22Rv1 (cell line): ENCODE measurements at regions not wholly inside any gene's neighbourhood (a gene's known extent, or its start where the extent isn't known, plus 50 kb on each side); places are given as distances from the start of the nearest gene placed in this dataset.

Source experiments
- H3K27ac ChIP-seq: fragments of 450-650 bp; 2 replicates; pipeline ENCODE4 v1.5.1; 2017
- ZFX ChIP-seq: fragments of 450-650 bp; IDR thresholded peaks from 2 replicates; pipeline ENCODE4 v1.6.1; 2017; ENCODE audit warnings: antibody characterized with exemption, borderline replicate concordance
- TF ChIP-seq, protein P1 (sequence below): fragments of 450-650 bp; IDR thresholded peaks from 2 replicates; pipeline ENCODE4 v1.5.1; 2017; ENCODE audit warnings: mild to moderate bottlenecking

GRCh38 chr7:46201961-46202360, 280.9 kb upstream of the IGFBP3 start:
- TF ChIP-seq, protein P1, sequence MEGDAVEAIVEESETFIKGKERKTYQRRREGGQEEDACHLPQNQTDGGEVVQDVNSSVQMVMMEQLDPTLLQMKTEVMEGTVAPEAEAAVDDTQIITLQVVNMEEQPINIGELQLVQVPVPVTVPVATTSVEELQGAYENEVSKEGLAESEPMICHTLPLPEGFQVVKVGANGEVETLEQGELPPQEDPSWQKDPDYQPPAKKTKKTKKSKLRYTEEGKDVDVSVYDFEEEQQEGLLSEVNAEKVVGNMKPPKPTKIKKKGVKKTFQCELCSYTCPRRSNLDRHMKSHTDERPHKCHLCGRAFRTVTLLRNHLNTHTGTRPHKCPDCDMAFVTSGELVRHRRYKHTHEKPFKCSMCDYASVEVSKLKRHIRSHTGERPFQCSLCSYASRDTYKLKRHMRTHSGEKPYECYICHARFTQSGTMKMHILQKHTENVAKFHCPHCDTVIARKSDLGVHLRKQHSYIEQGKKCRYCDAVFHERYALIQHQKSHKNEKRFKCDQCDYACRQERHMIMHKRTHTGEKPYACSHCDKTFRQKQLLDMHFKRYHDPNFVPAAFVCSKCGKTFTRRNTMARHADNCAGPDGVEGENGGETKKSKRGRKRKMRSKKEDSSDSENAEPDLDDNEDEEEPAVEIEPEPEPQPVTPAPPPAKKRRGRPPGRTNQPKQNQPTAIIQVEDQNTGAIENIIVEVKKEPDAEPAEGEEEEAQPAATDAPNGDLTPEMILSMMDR, result no peak
- TF ChIP-seq ZFX, result no peak
- no peak overlapping the region for H3K27ac ChIP-seq

- no peak for TF ChIP-seq ZFX
- TF ChIP-seq, protein P1, result no peak
- no peak overlapping the region for H3K27ac ChIP-seq
These were observed 277.6 kb upstream of the IGFBP3 start for GRCh38 chr7:46198701-46199100.

DNA sequence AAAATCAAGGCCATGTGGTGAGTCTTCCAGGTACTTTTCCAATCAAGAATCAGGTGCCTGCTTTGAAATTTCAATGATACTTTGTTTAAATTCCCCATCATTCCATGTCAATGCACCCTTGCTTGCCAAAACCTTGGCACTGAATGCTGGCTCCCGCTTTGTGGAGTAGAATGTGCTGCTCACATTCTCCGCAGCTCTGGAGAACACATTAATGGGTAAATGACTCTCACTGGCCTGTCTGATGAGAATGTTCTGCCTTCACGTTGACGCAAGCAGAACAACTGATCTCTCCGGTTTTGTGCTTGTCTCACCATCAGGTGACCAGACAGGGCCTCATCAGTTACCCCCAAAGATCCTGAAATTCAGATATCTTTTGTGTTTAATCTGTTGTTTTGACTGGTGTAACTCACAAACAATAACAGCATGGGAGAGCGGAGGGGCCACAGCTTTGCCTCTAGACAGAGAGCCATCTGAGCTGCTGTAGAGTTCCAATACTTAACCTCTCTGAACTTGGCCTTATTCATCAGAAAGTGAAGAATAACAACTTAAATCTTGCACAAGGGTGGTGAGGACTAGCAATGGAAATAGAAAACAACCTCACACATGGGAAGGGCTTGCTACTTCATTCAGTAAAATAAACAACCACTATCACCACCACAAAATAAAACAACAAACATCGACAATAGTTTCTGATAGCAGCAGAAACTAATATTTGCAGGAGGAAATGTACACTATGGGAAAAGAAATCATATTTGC, 276.9 kb upstream of the IGFBP3 start:
- H3K27ac ChIP-seq, result no peak overlapping the region

DNA sequence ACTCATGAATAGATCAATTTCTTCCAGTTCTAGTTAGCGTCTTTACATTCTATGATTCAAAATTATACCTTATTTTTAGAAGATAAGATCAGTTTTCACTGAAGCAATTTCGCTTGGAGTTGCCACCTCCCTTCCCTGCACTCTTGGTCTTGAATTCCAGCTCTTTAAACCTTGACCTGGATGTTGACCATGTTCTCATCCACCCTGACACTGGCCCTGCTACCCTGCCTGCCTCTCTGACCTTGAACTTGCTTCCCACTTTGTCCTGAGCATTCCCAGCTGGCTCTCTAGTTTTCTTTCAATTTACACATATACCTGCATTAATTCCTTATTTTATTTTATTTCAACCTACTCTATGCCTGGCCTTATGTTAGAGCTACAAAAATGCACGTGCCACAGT, 274.9 kb upstream of the IGFBP3 start:
- TF ChIP-seq, protein P1, result no peak
- no peak for TF ChIP-seq ZFX
- no peak overlapping the region for H3K27ac ChIP-seq

More for the DNA sequence above, 276.9 kb upstream of the IGFBP3 start:
- TF ChIP-seq ZFX, result no peak
- TF ChIP-seq, protein P1, result no peak

GRCh38 chr7:46192271-46192670, 271.2 kb upstream of the IGFBP3 start:
- TF ChIP-seq, protein P1, result no peak
- no peak for TF ChIP-seq ZFX
- H3K27ac ChIP-seq, result no peak overlapping the region

DNA sequence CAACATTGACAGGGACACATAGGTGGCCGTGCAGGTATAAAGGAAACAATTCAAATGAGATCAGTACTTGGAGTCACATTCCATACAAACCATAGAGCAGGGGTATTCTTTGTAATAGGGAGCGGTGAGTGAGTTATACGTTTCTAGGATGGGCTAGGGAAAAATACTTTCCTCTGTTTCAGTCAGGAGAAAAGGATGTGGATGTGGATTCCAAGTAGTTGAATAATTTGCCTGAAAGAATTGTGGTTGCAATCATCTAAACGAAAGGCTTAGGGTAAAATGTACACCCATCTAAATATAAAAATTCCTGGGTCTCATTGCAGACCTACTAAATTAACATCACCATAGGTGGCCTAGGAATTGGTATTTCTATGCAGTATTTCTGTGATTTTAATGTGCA, 270.7 kb upstream of the IGFBP3 start:
- TF ChIP-seq, protein P1, result no peak
- TF ChIP-seq ZFX, result no peak
- H3K27ac ChIP-seq, result no peak overlapping the region

- no peak for TF ChIP-seq ZFX
- TF ChIP-seq, protein P1, result no peak
- no peak overlapping the region for H3K27ac ChIP-seq
These were observed 270.2 kb upstream of the IGFBP3 start for GRCh38 chr7:46191296-46191695.
